Thoracic aorta (tissue), 2 donors: ENCODE measurements at regions not wholly inside any gene's neighbourhood (a gene's known extent, or its start where the extent isn't known, plus 50 kb on each side); places are given as distances from the start of the nearest gene placed in this dataset.

Experiments
- ATAC-seq: fragments of 150-250 bp; one replicate; pipeline ENCODE4 v1.8.0; 2017; ENCODE audit warnings: low read depth; ENCODE audit not compliant: insufficient number of reproducible peaks, low FRiP score
- DNase-seq: peaks from one replicate; pipeline ENCODE4 v3.0.0-alpha.2; 2020; ENCODE audit warnings: low spot score
- H3K27ac ChIP-seq, 2 donors: fragments of 200-600 bp; sonication (generic); 1 replicate in 1 of 2; 2 replicates in 1 of 2; pipeline ENCODE4 v1.5.1; 2016; ENCODE audit warnings: mild to moderate bottlenecking in 2 of 2, moderate library complexity in 2 of 2
- H3K27me3 ChIP-seq: fragments of 200-600 bp; sonication (generic); replicated peaks from 2 replicates; pipeline ENCODE4 v1.6.0; 2016; ENCODE audit warnings: mild to moderate bottlenecking; ENCODE audit not compliant: insufficient read depth
- H3K36me3 ChIP-seq: fragments of 200-600 bp; sonication (generic); one replicate; pipeline ENCODE4 v1.5.1; 2016
- H3K4me1 ChIP-seq, 2 donors: fragments of 200-600 bp; sonication (generic); 1 replicate in 1 of 2; 2 replicates in 1 of 2; pipeline versions ENCODE4 v1.5.1 to v1.6.0; 2016; ENCODE audit warnings: low read depth in 2 of 2, mild to moderate bottlenecking in 1 of 2; ENCODE audit not compliant: control insufficient read depth in 1 of 2
- H3K4me3 ChIP-seq: fragments of 200-600 bp; sonication (generic); 2 replicates; pipeline ENCODE4 v1.5.1; 2016; ENCODE audit warnings: mild to moderate bottlenecking
- H3K9me3 ChIP-seq: fragments of 200-600 bp; sonication (generic); 2 replicates; pipeline ENCODE4 v1.5.1; 2016
- CTCF ChIP-seq: fragments of 200-600 bp; sonication (generic); IDR thresholded peaks from one replicate; pipeline ENCODE4 v1.5.1; 2019; ENCODE audit warnings: antibody characterized with exemption

GRCh38 chr17:6326483-6326882 is 108.4 kb downstream of the AIPL1 start:
- Histone ChIP-seq H3K27ac (no peak overlapping the region), H3K27me3 (no peaks in the 10 kb centered on the region), H3K9me3 (no peaks in the 10 kb centered on the region), H3K36me3 (no peaks in the 10 kb centered on the region), H3K4me1 (no peaks in the 10 kb centered on the region), H3K4me3 (no peak overlapping the region)
- ATAC-seq, result no peak
- TF ChIP-seq CTCF, result no peak
- no peak for DNase-seq

GRCh38 chr17:6325741-6326140 is 109.2 kb downstream of the AIPL1 start:
- H3K9me3 ChIP-seq, result no peaks in the 10 kb centered on the region
- H3K4me3 ChIP-seq, result no peak overlapping the region
- H3K36me3 ChIP-seq, result no peaks in the 10 kb centered on the region
- H3K27me3 ChIP-seq, result no peaks in the 10 kb centered on the region
- H3K27ac ChIP-seq, result no peak overlapping the region
- TF ChIP-seq CTCF, result no peak
- no peak for ATAC-seq
- H3K4me1 ChIP-seq, result no peaks in the 10 kb centered on the region
- no peak for DNase-seq

GRCh38 chr17:6325051-6325450 is 109.9 kb downstream of the AIPL1 start:
- no peak for TF ChIP-seq CTCF
- H3K4me1 ChIP-seq, result no peaks in the 10 kb centered on the region
- no peak for DNase-seq
- no peaks in the 10 kb centered on the region for H3K9me3 ChIP-seq
- H3K27me3 ChIP-seq, result no peaks in the 10 kb centered on the region
- H3K36me3 ChIP-seq, result no peaks in the 10 kb centered on the region
- no peak for ATAC-seq
- no peak overlapping the region for H3K4me3 ChIP-seq
- H3K27ac ChIP-seq, result no peak overlapping the region

- no peaks in the 10 kb centered on the region for H3K4me1 ChIP-seq
- ATAC-seq (no peak), DNase-seq (no peak)
- no peak overlapping the region for H3K27ac ChIP-seq
- TF ChIP-seq CTCF, result no peak
- no peak overlapping the region for H3K4me3 ChIP-seq
- no peaks in the 10 kb centered on the region for H3K9me3 ChIP-seq
- H3K27me3 ChIP-seq, result no peaks in the 10 kb centered on the region
- no peaks in the 10 kb centered on the region for H3K36me3 ChIP-seq
Measured at GRCh38 chr17:6323626-6324356, 111.1 kb downstream of the AIPL1 start.

- H3K27ac ChIP-seq, result no peak overlapping the region
- no peaks in the 10 kb centered on the region for H3K9me3 ChIP-seq
- no peak for TF ChIP-seq CTCF
- H3K4me3 ChIP-seq, result no peak overlapping the region
- H3K36me3 ChIP-seq, result no peaks in the 10 kb centered on the region
- no peak for DNase-seq
- no peaks in the 10 kb centered on the region for H3K27me3 ChIP-seq
- no peaks in the 10 kb centered on the region for H3K4me1 ChIP-seq
- no peak for ATAC-seq
Measured at GRCh38 chr17:6322316-6322715, 112.6 kb downstream of the AIPL1 start.
